ENCODE measurements at regions not wholly inside any gene's neighbourhood (a gene's known extent, or its start where the extent isn't known, plus 50 kb on each side); places are given as distances from the start of the nearest gene placed in this dataset.

- Histone ChIP-seq H3K79me1 (ENCODE audit: low read depth, low read length) (no peaks in the 10 kb centered on the region), H2BK120ac (replicated peaks; ENCODE audit: low read depth, low read length) (no peak overlapping the region), H3K4me1 (replicated peaks in 1 of 4; ENCODE audit: control insufficient read depth in 3 of 4, insufficient read depth in 4 of 4, low read length in 3 of 4) (no peaks in the 10 kb centered on the region), H3K4me2 (ENCODE audit: insufficient read depth in 1 of 2, low read depth in 2 of 2, low read length in 2 of 2) (no peak overlapping the region), H3K27ac (ENCODE audit: low read depth, low read length) (no peak overlapping the region), H2BK15ac (ENCODE audit: low read length) (no peak overlapping the region), H3K23ac (ENCODE audit: insufficient read length) (no peak overlapping the region), H3K14ac (ENCODE audit: insufficient read length) (no peak overlapping the region), H3K4ac (replicated peaks; ENCODE audit: insufficient read length, low read depth, low read length) (no peak overlapping the region), H4K20me1 (replicated peaks in 1 of 2; ENCODE audit: control insufficient read depth in 1 of 2, insufficient read depth in 2 of 2, low read length in 2 of 2) (no peaks in the 10 kb centered on the region), H3K18ac (ENCODE audit: extremely low read depth, low read length) (no peak overlapping the region), H3K79me2 (ENCODE audit: control insufficient read depth in 1 of 2, insufficient read depth in 2 of 2, low read length in 2 of 2) (no peaks in the 10 kb centered on the region), H3K9ac (replicated peaks in 1 of 4; ENCODE audit: extremely low read depth in 1 of 4, low read depth in 3 of 4, low read length in 3 of 4) (no peak overlapping the region), H4K8ac (ENCODE audit: extremely low read depth, insufficient read depth, low read length) (no peak overlapping the region), H3K23me2 (ENCODE audit: low read depth, low read length) (no peaks in the 10 kb centered on the region), H4K91ac (replicated peaks; ENCODE audit: insufficient read length, low read length) (no peak overlapping the region), H3K9me3 (ENCODE audit: insufficient read depth in 2 of 2, low read depth in 1 of 2, low read length in 1 of 2) (0 out of 4 replicates have a peak, but pooled peaks cover 0 to 2% of the 10 kb centered on the region in 2 experiments), H2BK20ac (ENCODE audit: low read length) (no peak overlapping the region), H3K4me3 (ENCODE audit: extremely low read depth in 1 of 4, insufficient read depth in 2 of 4, low read depth in 3 of 4, low read length in 4 of 4) (no peak overlapping the region), H2AK5ac (ENCODE audit: low read depth, low read length) (no peak overlapping the region), H3K56ac (replicated peaks; ENCODE audit: insufficient read length, low read depth, low read length) (no peak overlapping the region), H3K36me3 (ENCODE audit: control insufficient read depth in 2 of 4, insufficient read depth in 4 of 4, low read length in 3 of 4) (no peaks in the 10 kb centered on the region), H3K27me3 (replicated peaks in 1 of 4; ENCODE audit: control insufficient read depth in 3 of 4, extremely low read depth in 1 of 4, insufficient read depth in 3 of 4, low read length in 3 of 4) (no peaks in the 10 kb centered on the region), H2BK5ac (ENCODE audit: low read depth, low read length) (no peak overlapping the region), H4K5ac (ENCODE audit: insufficient read length, low read depth, low read length) (no peak overlapping the region), H2BK12ac (ENCODE audit: low read depth, low read length) (no peak overlapping the region), H2AFZ (ENCODE audit: low read length) (no peak overlapping the region)
- ChIA-PET POLR2A (ENCODE audit: partially characterized antibody) (no interaction called here), CTCF (ENCODE audit: partially characterized antibody) (no interaction called here)
- DNase-seq (ENCODE audit: low read depth in 1 of 2, low spot score in 2 of 2), result no peak
- FAIRE-seq, result no peak
- 93% methylated on average over 1 of the region's 1 CpG; no CpG with 5 or more reads in 1 of the 2 experiments for WGBS, 2 experiments (ENCODE audit: extremely low coverage in 1 of 2, insufficient coverage in 1 of 2, insufficient read length in 1 of 2, insufficient replicate concordance in 2 of 2, low coverage in 1 of 2, low lambda C conversion rate in 2 of 2, missing lambda C conversion rate in 1 of 2)
- TF ChIP-seq MAFK (IDR thresholded peaks at IDR 0.05; ENCODE audit: low read depth, low read length) (no peak), GTF2F1 (IDR thresholded peaks at IDR 0.05; ENCODE audit: borderline replicate concordance, low read depth, low read length) (no peak), SIN3A (conservative IDR thresholded peaks at IDR 0.05 in 1 of 2, IDR thresholded peaks at IDR 0.05 in 1 of 2; ENCODE audit: low read depth in 1 of 2, low read length in 2 of 2) (no peak), MAX (IDR thresholded peaks at IDR 0.05) (no peak), EGR1 (IDR thresholded peaks at IDR 0.05; ENCODE audit: borderline replicate concordance, low read depth, low read length) (no peak), TCF12 (IDR thresholded peaks at IDR 0.05; ENCODE audit: low read depth, low read length) (no peak)
Observed at GRCh38 chr3:89654031-89654430, 546.6 kb downstream of the EPHA3 start.

Measured in H1 (cell line).